ENCODE measurements at regions not wholly inside any gene's neighbourhood (a gene's known extent, or its start where the extent isn't known, plus 50 kb on each side); places are given as distances from the start of the nearest gene placed in this dataset.

- no peak for DNase-seq
- intact Hi-C loops (cut with DNase I): no loop called here
- Histone ChIP-seq H3K4me1 (replicated peaks in 1 of 2) (no peaks in the 10 kb centered on the region), H3K27ac (no peak overlapping the region), H3K4me3 (no peak overlapping the region), H3K9me3 (replicated peaks in 1 of 3) (no peaks in the 10 kb centered on the region), H3K27me3 (peaks cover 19% of the 10 kb centered on the region), H3K36me3 (replicated peaks in 1 of 2) (no peaks in the 10 kb centered on the region)
- WGBS, 4 donors: 37 to 78% (median 54%) methylated on average over 14 to 41 of the region's 41 CpGs
- no peak for TF ChIP-seq POLR2A (IDR thresholded peaks at IDR 0.05)
- TF ChIP-seq, protein P1, sequence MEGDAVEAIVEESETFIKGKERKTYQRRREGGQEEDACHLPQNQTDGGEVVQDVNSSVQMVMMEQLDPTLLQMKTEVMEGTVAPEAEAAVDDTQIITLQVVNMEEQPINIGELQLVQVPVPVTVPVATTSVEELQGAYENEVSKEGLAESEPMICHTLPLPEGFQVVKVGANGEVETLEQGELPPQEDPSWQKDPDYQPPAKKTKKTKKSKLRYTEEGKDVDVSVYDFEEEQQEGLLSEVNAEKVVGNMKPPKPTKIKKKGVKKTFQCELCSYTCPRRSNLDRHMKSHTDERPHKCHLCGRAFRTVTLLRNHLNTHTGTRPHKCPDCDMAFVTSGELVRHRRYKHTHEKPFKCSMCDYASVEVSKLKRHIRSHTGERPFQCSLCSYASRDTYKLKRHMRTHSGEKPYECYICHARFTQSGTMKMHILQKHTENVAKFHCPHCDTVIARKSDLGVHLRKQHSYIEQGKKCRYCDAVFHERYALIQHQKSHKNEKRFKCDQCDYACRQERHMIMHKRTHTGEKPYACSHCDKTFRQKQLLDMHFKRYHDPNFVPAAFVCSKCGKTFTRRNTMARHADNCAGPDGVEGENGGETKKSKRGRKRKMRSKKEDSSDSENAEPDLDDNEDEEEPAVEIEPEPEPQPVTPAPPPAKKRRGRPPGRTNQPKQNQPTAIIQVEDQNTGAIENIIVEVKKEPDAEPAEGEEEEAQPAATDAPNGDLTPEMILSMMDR (IDR thresholded peaks at IDR 0.05): no peak
Measured at GRCh38 chr2:120586507-120587278, 149.0 kb upstream of the GLI2 start.

- no peaks in the 10 kb centered on the region for H3K36me3 ChIP-seq (replicated peaks in 1 of 2)
- no peaks in the 10 kb centered on the region for H3K9me3 ChIP-seq (replicated peaks in 1 of 3)
- TF ChIP-seq, protein P1 (IDR thresholded peaks at IDR 0.05): no peak
- no peak for TF ChIP-seq POLR2A (IDR thresholded peaks at IDR 0.05)
- no peak overlapping the region for H3K27ac ChIP-seq
- H3K4me1 ChIP-seq (replicated peaks in 1 of 2): no peaks in the 10 kb centered on the region
- H3K27me3 ChIP-seq: peaks cover 19% of the 10 kb centered on the region
- H3K4me3 ChIP-seq: no peak overlapping the region
- DNase-seq: no peak
- WGBS, 4 donors: 25 to 54% (median 33%) methylated on average over 11 to 68 of the region's 68 CpGs
- intact Hi-C loops (cut with DNase I): no loop called here
Measured at GRCh38 chr2:120587279-120587996, 148.2 kb upstream of the GLI2 start.

DNA sequence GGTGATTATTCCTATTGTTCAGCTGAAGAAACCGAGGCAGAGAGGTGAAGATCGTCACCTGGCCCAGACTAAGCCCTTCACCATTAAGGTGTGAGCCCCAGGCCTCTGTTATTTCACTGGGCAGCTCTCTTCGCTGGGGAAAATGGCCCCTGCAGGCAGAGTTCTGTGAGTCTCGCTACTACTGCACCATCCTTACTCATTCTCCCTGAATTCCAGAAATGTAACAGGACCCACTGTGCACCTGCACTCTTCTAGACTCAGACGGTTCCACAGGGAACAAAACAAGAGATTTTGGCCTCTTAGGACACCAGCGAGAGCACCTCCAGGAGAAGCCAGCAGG, 147.7 kb upstream of the GLI2 start:
- Histone ChIP-seq H3K9me3 (replicated peaks in 1 of 3) (no peaks in the 10 kb centered on the region), H3K36me3 (replicated peaks in 1 of 2) (no peaks in the 10 kb centered on the region), H3K27ac (no peak overlapping the region), H3K4me1 (replicated peaks in 1 of 2) (no peaks in the 10 kb centered on the region), H3K27me3 (peaks cover 19% of the 10 kb centered on the region), H3K4me3 (no peak overlapping the region)
- TF ChIP-seq, protein P1 (IDR thresholded peaks at IDR 0.05): no peak
- TF ChIP-seq POLR2A (IDR thresholded peaks at IDR 0.05): no peak
- WGBS, 4 donors: 75 to 87% (median 79%) methylated on average over 6 of the region's 6 CpGs
- no peak for DNase-seq
- intact Hi-C loops (cut with DNase I): no loop called here

DNA sequence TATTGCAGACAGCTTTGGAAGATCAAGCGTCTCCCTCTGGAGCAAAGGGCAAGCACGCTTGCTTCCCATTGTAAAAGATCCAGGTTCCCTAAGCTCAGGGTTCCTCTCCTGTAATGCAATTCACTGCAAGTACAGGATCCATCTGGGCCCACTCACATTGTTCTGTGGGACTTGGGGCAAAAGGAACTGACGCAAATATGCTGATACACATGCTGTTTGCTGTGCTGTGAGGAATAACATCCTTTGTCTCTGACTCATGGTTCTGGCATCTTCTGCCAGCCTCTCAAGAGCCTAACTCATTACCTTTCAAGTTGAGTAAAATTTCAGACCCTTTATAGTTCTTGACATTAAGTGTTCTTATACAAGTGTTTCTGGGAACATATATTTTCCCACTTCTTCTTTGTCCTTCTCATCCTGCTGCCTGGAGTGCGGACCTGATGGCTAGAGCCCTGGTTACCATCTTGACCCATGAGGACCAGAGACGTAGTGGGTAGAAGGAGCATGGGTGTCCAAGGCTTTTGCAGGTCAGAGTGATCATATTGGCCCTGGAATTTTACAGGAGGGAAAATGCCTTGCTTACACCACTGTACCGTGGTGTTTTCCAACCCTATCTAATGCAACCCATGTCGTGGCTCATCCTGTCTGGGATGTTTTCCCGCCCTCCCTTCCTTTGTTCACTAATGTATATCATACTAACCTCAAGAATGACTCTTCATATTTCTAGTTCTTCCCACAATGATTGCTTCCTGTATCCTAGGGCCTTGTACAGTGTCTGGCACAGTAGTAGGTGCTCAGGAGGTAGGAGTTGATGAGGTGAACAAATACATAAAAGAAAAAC, 145.7 kb upstream of the GLI2 start:
- Histone ChIP-seq H3K9me3 (replicated peaks in 1 of 3) (no peaks in the 10 kb centered on the region), H3K36me3 (replicated peaks in 1 of 2) (no peaks in the 10 kb centered on the region), H3K27me3 (peaks cover 19% of the 10 kb centered on the region), H3K27ac (no peak overlapping the region), H3K4me3 (no peak overlapping the region), H3K4me1 (replicated peaks in 1 of 2) (no peaks in the 10 kb centered on the region)
- DNase-seq: no peak
- intact Hi-C loops (cut with DNase I): no loop called here
- TF ChIP-seq, protein P1 (IDR thresholded peaks at IDR 0.05): no peak
- TF ChIP-seq POLR2A (IDR thresholded peaks at IDR 0.05): no peak
- 77 to 92% (median 88%) methylated on average over 8 of the region's 8 CpGs for WGBS, 4 donors
